GF-D8 (cell line): ENCODE measurements at regions not wholly inside any gene's neighbourhood (a gene's known extent, or its start where the extent isn't known, plus 50 kb on each side); places are given as distances from the start of the nearest gene placed in this dataset.

Experiments used
- DNase-seq: peaks from one replicate; lab custom pipeline; 2025; lab: John Stamatoyannopoulos, UW

DNA sequence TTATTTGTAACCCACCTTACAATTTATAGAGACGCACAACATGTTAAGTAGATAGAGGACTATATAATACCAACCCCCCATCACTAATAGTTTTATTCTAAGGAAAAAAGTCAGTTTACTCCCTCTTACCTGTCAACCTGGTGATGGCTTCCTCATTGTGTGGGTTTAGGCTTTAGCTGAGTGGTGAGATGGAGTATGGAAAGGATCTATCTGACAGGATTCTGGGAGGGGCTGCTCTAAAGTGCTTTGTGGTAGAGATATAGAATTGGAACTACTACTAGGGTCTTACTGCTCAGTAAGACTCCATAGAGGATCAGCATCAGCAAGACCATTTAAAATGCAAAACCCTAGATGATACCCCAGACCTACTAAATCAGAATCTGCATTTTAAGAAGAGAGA, 82.1 kb upstream of the IFNE start:
- no peak for DNase-seq

DNA sequence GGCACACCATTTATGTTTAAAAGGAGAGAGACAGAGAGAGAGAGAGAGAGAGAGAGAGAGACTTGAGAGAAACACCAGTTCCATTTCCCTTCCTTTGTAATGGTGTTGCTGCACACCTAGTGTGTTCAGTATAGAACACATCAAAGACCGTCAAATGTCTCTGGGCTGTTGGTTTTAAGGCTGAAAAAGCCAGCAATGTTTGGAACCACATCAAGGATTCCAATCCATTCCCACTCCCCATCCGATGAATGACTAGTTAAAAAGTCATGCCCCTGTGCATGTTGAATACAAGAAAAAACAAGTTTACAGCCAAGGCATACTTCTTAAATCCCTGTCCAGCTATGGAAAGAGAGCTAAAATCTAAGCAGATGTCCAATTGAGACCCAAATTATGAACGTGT, 83.0 kb upstream of the IFNE start:
- no peak for DNase-seq

DNA sequence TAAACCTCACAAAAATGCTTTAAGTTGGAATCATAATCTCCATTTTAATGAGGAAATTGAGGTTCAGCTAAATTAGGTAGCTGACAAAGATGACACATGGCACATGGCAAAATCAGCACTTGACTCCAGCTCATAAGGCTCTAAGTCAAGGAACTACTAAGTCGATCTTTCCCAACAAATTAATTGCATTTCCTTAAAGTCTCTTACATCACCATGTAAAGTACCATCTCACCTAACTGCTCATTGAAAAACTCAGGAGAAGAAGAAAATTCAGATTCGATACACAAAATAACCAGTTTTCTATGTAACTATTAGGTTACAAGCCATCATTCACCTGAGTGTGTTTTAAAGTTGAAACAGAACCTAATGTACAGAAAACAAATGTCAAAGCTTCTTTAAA, 85.8 kb upstream of the IFNE start:
- DNase-seq = no peak

- DNase-seq = no peak
These were observed 86.4 kb upstream of the IFNE start for GRCh38 chr9:21568484-21568883.

- no peak for DNase-seq
These were observed 87.6 kb upstream of the IFNE start for GRCh38 chr9:21569721-21570120.

GRCh38 chr9:21570643-21571275, 88.6 kb upstream of the IFNE start:
- DNase-seq = no peak

DNA sequence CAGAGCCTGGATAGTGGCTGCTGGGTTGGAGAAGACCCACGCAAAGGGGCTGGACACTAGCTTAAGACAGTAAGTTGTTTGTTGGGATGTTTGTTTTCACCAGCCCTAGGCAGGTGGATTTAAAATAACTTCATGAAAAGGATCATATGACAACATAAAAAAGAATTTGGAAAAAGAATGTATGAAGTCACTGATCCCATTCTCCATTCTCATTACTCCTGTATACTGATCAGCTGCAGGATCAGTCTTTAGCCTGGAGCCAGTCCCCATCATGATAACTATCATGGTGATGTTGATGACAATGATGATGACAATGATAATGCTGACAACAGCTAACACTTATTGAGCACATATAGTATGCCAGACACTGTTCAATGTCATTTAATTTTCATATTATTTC, 92.1 kb upstream of the IFNE start:
- DNase-seq = no peak

DNA sequence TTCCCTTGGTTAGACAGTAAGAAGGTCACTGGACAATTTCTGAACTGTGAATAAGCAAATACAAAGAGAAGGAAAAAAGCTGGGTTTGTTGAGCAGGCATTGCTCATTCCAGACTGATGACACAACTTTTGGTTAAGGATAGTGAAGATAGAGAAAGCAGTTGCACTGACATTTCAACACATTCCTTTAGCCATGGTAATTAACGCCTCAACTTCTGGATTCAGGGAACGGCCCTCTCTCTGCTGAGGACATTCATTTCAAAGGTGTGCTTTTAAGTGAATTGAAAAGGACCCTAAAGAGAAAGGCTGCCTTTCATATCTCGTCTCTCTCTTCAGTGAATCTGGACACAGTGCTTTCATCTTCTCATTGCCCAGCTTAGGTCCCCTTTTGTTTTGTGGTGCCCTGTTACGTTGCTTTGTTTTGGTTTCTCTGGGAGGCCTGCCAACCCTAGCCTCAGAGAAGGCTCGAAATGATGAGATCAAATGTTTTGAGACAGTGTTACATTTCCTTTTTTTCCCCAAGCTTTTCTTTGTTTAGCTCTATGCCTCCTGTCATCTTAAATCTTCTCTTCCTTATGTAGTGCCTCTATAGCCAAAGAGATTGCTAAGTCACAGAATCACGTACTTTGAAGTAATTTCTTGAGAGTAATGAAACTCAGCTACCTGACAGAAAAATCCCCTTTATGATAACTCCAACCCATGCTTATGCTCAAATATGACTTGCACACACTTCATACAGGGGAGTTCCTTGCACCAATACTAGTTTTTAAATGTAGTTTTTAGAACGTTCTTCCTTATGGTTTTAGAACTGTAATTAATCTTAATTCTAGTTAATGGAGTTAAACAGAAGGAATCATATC, 94.4 kb upstream of the IFNE start:
- no peak for DNase-seq

DNA sequence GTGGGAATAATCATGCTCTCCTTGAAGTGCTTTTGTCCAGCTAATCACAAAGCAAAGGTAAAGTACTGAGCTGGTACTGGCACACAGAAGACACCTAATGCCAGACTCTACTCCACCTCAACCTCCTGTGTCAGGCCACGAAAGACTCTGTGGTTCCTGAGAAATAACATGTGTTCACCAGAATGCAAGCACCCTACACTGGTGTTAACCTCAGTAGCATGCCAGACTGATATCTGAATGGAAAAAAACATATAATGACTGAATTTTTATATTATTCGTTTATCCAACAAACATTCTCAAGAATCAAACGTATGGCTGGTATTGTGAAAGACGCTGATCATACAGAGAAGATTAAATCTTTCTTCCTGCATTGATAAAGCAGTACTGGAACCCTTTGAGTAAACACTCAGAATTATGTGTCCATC, 97.1 kb upstream of the IFNE start:
- no peak for DNase-seq

DNA sequence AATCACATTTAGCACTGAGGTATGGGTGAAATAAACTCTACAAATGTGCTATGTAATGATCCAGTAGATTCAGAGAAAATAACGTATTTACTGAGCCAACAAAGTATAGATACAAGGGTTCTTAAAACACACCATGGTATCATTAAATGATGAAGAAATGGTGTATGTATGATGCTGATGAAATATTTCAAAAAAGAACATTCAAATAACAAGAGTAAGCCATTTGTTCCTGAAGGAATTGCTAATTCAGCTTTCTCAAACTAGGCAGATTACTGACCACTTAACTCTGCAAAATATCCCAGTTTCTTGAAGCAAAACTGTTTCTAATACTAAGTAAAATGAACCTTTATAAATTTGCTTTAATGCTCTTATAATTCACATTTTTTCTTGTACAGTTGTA, 97.6 kb upstream of the IFNE start:
- DNase-seq = no peak

GRCh38 chr9:21580636-21581378, 98.7 kb upstream of the IFNE start:
- no peak for DNase-seq

GRCh38 chr9:21583628-21584377, 101.7 kb upstream of the IFNE start:
- no peak for DNase-seq

DNA sequence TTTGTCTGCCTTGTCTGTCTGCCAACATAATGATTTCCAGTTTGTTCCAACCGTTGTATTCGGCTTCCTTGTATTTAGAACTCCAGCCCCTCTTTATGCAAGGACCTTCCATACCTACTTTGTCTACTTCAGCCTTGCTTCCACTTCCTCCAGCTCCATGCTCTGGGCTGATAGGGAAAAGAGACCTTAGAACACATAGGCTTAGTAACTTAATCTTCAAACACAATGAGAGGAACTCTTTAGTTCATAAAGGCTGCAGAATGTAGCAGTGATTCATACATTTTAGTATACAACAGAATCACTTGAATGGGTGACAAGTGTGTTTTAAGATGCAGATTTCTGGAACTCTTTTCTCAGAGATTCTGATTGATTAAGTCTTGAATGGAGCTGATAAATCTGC, 102.8 kb upstream of the IFNE start:
- DNase-seq = no peak

DNA sequence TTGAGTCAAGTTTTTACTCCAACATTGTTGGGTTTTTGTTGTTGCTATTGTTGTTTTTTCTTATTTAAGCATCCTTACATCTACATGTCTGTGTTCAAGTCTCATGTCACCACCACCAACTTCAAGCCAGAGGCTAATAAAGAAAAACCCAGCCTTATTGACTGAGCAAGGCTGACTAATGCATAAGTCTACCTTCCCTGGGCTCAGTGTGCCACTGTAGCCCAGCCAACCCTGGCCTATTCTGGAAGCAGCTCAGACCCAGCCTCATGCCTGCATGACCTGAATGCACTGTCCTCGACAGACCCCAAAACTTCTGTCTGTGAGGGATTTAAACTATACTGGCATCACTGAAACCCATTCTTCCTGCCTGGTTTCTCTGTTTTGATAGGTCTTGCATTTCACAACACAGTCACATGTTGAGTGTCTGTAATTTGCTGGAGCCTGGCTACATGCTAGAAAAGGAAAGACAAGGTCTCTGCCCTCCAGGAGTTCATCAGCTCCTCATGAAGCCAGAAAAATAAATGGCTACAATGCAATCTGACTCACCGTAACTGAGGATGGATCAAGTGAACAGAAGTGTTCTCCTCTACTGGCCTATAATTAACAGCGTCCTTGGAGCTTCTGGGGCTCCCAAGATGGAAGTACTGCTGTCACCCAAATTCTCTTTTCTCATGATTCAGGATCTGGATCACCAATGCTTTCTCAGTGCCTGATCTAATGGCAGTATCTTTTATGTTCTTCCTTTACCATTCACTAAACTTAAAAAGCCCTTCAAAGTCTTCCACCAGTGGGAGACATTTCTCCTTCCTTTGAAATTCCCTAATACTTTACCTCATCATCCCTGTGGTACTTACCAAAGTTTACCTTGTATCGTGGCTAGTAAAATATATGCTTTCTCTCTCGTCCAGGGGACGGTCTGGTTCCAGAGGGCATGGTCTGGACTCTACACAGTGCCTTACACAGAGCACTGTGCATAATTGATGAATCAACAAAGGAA, 103.9 kb upstream of the IFNE start:
- no peak for DNase-seq

DNA sequence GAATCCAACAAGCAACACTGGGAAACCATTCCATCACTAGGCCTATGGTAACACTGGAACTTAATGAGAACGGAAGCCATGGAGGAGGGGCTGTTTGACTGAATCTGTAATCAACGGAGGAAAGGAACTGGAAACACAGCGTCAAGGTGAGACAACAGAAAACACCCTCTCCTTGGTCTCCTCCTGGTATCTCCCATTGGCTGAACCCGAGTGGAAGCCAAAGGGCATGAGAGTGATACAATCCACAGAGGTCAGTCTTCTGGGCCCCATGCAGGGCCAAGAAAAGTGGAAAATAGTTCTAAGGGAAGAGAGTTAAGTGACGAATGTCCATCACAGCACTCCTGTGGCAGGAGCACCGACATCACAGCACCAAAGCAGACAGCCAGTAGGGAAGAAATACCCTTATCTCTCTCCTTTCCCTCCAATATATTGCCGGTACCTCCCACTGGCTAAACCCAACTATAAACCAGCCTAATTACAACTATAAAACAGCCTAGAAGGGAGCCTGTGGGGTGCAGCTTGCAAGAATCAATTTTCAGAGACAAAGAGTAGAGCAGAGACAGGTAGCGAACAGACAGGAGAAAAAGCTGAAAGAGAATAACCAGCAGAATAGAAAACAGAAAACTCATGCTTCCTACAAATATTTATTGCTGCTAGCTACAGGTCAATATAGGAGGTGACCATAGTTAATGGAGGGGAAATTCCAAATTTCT, 107.4 kb upstream of the IFNE start:
- DNase-seq = no peak

DNA sequence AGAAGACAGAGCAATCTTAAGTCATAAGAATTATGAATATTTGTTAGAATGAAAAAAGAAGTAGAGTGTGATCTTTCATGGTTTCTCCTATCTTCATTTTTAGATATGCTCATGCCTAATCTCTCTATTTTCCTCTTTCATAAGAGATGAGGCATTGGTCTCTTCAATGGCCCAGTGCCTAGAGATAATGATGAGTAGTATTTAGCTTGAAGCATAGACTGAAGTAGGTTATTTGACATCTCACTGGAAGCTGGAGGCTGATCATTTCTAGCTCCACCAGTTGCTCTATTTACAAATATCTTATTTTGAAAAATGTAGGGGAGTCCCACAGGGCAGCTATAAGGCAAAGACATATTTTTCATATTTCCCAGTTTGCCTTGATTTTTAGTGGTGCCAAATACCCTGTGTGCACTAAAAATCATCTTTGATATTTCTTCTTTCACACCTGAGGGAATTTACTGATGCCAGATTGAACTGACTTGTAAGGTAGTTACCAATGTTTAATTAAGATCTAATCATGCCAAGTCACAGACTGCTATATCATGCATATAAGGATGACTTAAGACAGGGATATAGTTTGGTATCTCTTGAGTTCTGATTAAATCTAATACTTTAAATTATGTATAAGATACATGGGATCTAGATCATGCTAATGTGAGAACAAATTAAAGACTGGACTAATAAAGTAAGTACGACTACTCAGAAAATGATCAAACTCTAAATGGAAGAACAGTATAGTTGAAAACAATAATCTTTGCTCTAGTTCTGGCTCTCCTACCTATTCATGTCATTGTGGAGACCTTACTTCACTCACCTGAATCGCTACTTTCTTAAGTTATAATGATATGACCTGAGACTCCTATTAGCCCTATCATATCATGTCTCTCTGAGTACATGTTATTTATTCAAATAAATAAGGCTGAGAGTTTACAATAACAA, 108.2 kb upstream of the IFNE start:
- no peak for DNase-seq

DNA sequence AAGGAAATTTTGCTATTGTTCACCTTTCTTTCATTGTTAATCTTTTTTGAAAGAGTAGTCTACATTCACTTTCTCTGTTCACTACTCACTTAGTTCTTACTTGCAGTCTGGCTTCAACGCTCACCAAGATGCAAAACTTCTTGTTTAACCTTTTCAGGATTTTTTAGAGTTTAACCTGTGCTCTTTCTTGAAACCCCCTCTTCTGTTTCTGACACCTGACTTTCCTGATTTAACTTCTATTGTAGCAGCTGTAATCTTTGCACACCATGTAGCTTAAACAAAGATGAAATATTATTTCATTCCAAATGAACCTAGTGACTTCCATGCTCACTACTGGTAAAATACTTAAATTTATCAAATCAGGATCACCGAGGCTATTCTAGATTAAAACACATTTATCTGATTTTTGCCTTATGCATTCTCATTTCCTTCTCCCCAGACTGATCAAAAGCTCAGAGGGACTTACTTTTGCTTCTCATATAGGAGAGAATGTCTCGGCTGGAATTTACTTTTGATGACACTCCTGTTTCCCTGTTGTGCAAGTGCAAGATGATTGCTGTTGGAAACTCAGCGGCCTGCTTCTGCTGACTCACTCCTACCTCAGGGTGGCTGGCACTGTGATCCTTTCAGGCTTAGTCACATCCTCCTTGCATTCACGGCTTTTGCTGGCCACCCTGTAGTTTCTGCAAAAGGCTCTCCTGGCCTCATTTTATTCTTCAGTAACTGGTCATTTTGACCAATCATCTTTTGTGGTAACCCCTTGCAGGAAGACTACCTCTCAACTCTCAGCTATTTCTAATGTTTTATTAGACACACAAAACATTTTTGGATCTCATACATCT, 109.3 kb upstream of the IFNE start:
- DNase-seq = no peak

- no peak for DNase-seq
These were observed 109.9 kb upstream of the IFNE start for GRCh38 chr9:21592063-21592338.

DNA sequence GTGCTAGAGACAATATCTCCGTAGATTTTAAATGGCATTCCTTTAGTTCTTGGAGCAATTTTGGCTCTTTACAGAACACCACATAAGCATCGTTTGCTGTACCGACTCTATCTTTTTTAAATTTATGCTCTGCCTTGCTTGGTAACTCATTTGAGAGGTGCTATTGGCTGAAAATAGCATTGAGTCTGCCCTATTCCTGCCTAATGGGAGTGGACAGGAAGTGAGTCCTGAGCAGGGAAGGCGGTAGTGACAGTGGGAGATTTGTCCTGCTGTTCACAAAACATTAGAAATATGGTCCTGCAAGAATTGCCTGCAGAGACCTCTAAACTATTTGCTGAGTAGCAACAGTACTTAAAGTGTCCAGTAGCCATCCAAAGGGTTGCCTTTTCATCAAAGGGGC, 115.2 kb upstream of the IFNE start:
- no peak for DNase-seq
